Fibroblast of skin of back (primary cell): ENCODE measurements at regions not wholly inside any gene's neighbourhood (a gene's known extent, or its start where the extent isn't known, plus 50 kb on each side); places are given as distances from the start of the nearest gene placed in this dataset.
"Not testable (repeated sequence)": the region's sequence is repeated elsewhere in the genome, so short reads cannot be mapped to it uniquely, and the experiment has no call there.

ENCODE experiments used
- DNase-seq: peaks from one replicate; pipeline ENCODE4 v3.0.0-alpha.2; 2013

DNA sequence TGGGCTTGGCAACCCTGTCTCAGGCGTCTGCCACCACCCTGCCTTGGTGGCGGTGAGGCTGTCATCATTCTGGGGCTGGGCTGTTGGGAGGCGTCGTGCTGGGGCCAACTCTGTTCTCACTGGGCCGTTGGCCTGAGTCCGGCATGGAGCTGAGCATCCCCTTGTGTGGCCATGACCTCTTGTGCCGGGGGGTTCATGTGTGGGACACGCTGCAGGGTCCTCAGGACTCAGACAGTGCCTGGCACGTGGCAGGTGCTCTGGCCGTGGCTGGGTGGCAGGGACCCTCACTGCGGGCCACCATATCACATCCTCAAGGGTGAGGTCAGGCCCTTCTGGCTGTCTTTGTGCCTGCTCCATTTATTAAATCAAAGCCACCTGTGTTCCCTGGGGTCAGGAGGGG is 197.4 kb downstream of the BANP start:
- not testable (repeated sequence) for DNase-seq

GRCh38 chr16:88149158-88149603 is 197.9 kb downstream of the BANP start:
- not testable (repeated sequence) for DNase-seq

DNA sequence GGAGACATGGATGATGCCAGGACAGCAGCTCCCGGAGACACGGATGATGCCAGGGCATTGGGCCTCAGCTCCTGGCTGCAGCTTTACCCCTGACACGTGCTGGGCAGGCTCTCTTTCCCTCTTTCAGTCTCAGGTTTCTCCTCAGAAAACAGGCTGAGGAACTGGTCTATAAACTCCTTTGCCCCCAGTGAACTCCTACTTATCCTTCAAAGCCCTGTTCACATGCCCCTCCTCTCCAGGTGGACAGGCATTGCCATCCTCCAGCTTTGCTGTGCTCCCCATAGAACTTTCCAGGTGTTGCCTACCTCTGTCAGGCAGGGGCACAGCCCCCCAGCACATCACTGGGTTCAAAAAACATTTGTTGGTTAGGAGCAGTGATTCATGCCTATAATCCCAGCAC is 198.4 kb downstream of the BANP start:
- not testable (repeated sequence) for DNase-seq

- DNase-seq = not testable (repeated sequence)
Measured at GRCh38 chr16:88150456-88151128, 199.4 kb downstream of the BANP start.

DNA sequence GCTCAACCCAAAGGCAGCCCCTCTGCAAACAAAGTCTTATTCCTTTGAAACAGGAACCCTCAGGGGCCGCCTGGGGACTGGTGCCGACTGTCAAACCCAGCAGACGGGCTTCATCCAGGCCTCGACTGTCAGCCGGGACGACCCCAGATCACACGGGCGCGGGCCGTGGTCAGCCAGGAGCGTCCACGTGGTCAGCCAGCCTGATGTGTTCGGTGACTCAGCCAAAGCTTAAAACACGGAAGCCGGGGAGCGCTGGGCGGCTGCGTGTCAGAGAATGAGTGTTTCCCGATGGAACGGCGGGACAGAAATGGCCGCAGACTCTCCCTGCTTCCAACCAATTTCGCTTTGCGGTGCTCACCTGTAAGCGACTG is 199.9 kb downstream of the BANP start:
- not testable (repeated sequence) for DNase-seq

- not testable (repeated sequence) for DNase-seq
Measured at GRCh38 chr16:88151859-88152843, 200.9 kb downstream of the BANP start.

DNA sequence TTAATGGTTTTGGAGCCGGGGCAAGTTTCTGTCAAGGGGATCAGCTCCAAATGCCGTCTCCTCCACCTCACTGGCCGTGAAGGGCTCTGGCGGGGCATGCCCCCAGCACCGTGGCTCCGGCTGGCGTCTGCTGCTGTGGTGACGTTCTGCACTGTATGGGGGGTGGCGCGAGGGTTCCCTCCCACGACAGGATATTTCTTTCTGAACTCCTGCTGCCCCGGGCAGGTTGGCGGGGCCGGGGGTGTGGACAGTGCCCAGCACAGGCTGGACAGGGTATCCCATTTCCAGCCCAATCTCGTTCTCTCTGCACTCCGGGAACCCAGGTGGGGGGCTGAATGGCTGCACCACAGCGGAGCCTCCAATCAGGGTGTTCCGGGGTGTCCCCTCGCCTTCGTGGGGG is 201.6 kb downstream of the BANP start:
- not testable (repeated sequence) for DNase-seq

DNA sequence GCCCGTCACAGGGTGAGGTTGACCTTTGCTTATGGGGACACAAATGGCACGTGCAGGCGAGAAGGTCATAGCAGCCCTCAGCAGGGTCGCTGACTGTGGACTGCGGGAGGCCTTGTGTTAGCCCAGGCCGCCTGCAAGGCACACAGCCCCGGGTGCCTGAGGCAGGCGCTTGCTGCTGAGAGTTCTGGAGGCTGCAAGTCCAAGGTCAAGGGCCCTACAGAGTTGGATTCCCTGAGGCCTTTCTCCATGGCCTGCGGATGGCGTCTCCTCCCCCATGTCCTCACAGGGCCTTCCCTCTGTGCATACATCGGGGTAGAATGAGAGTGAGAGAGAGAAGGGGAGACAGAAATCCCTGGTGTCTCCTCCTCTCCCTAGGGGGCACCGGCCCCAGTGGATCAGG is 202.3 kb downstream of the BANP start:
- not testable (repeated sequence) for DNase-seq

- not testable (repeated sequence) for DNase-seq
Measured at GRCh38 chr16:88154886-88155285, 203.7 kb downstream of the BANP start.

DNA sequence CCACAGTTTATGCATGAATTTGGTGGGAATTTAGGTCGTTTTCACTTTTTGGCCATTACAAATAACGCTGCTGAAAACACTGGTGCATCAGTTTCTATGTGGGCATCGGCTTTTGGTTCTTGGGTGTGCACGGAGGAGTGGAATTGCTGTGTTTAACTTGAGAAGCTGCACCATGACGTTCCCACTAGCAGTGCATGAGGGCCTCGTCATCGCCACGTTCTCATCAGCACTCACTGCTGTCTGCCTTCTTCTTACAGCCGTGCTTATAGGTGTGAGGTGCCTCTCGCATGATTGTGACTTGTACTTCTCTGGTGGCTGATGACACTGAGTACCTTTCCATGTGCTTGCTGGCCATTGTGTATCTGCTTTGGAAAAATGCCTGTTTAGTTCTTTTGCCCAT is 204.4 kb downstream of the BANP start:
- DNase-seq = not testable (repeated sequence)

DNA sequence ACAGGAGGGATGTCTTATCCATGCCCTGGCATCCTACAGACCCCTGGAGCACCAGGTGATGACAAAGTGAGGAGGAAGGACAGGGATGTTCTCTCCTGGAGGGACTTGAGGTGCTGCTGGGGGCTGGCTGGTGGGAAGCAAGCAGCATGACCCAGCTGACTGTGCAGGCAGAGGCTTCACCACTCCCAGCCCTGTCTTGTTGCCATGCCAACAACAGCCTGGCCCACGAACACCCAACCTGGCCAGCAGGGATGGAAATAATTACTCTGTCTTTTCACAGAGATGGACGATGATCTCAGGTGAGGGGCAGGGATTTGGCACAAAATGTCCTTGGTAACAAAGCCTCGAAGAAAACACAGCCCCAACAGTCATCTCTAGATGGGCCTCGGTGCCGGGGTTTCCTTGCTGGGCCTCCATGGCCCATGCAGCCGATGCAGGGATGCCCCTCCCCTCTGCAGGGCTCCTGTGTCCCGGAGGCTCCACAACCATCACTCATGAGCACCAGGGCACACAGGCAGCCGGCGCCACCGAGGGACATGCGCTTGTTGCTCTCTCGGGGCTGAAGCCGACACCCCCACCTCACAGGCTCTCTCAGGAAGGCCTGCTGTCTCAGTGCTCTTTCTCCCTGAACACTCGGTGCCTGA is 205.5 kb downstream of the BANP start:
- DNase-seq = not testable (repeated sequence)

DNA sequence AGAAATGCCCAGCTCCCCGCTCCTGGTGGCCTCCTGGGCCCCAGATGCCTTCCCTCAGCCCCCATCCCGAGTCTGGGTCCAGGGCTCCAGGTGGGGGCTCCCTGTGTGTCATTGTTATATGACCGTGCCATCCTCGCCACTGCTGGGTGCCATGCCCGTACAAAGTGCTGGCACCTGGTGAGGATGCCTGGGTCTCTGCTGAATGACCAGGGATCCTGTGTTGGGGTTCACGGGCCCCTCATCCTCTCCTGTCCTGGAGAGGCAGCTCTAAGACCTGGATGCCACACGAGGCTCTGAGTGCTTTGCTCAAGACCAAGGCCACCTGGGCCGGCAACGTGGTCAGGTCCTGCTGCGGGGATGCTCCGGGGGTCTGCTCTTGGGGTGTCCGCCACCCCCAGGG is 206.5 kb downstream of the BANP start:
- not testable (repeated sequence) for DNase-seq

DNA sequence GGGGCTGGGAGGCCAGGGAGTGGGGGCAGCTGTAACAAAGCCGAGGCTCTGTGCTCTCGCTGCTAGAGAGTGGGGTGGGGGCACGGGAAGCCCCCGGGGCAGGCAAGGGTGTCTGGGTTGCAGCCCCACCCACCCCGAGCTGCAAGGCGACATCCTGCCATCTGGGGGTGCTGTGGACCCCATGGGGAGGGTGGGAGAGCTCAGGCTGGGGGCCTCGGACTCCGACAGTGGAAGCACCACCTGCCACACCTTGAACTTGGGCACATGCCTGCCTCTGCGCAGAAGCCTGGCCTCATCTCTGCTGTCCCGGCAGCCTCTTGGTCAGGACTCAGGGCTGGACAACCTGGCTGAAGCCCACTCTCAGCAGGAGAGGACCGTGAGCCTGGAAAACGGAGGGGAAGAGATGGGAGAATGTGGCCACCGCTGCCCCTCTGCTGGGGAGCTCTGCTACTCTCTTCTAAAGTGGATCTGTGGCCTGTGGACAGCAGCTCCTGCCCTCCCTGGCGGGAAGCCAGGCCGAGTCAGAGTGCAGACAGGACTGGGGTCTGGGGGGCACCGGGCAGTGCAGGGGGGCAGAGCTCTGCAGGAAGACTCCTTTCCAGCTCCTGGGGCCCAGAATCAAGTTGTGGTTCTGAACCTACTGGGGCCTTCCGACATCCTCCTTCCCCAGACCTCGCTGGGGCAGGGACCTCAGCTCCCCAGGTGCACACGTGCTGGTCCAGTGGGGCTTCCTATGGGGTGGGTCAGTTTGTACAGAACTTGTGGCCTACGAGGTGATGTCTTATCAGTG is 207.2 kb downstream of the BANP start:
- DNase-seq = not testable (repeated sequence)

DNA sequence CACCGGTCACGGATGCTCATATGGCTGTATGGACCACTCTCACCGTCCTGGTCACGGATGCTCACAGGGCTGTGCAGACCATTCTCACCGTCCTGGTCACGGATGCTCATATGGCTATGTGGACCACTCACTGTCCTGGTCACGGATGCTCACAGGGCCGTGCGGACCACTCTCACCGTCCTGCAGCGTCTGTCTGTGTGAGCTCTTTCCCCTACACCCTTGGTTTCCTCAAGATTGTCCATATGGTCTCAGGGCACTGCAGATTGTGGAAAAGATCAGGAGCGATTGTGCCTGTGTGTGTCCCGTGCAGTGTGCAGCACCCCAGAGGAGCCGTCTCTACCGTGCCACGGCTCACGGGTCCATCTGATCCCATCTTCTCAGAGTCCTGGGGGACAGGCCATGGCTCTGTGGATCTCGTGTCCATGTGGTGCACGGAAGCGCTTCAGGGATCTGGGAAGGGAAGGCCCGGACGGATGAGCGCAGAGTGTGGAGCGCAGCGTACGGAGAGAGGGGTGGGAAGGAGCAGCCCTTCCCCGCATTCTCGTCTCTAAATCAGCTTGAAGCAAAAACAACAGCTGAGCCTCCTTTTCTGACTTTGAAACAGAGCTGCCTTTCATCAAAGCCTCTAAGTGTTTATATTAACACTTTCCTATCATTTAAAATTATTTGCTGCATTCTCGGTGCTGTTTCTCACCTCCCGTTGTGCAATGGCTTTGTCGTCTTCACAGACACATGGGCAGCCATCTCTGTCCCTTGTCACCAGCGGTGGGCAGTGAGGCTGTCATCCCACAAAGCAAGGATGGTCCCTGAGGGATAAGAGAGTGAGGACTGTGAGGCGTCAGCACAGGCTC is 208.0 kb downstream of the BANP start:
- DNase-seq = not testable (repeated sequence)

DNA sequence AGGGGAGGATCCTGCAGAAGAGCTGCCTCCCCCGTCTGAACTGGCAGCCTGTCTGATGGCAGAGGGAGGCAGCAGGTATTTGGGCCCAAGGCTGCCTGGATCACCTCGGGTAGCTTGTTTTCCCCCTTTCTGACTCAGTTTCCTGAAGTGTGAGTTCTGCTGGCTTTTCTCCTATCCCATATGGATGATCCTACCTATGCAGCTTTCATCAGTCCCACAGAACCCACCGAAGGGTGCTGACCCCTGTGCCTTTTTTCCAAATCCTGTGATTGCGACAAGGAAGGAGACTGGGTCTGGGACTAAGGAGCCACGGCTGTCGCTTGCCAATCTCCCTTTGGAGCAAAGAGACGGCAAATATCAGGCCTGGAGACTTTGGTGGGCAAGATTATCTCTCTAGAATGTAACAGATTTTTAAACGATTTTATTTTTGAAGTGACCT is 208.7 kb downstream of the BANP start:
- not testable (repeated sequence) for DNase-seq

GRCh38 chr16:88161191-88161590 is 210.0 kb downstream of the BANP start:
- not testable (repeated sequence) for DNase-seq

GRCh38 chr16:88161623-88162275 is 210.5 kb downstream of the BANP start:
- DNase-seq = not testable (repeated sequence)

GRCh38 chr16:88162778-88163177 is 211.5 kb downstream of the BANP start:
- not testable (repeated sequence) for DNase-seq

DNA sequence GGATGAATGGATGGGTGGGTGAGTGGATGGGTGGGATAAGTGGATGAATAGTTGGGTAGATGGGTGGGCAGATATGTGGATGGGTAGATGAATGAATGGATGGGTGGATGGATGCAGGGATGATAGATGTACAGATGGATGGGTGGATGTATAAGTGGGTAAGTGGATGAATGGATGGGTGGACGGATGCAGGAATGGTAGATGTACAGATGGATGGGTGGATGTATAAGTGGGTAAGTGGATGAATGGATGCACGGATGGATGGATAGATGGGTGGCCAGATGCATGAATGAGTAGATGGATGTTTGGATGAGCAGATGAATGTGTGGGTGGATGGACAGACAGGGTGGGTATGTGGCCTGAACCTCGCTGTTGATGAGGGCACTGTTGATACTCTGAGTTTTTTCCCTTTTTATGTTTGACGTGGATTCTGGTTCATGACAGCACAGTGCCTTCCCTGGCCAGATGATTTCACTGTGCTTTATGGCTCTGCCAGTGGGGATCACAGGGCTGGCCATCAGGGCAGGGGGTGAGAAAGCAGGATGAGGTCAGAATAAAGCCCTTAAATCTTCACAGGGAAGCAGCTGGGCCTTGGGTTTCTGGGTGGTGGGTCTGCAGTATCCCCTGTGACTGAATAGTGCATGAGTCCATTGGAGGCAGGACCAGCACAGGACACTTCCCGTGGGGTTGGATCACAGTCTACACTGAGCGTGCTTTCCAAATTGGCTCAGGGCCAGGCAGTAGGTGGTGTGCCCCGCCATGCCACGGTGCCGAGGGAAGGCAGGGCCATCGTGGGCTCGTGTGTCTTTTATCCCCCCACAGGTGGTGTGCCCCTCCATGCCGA is 213.2 kb downstream of the BANP start:
- not testable (repeated sequence) for DNase-seq
